Heart left ventricle (tissue), 16 donors: ENCODE measurements at regions not wholly inside any gene's neighbourhood (a gene's known extent, or its start where the extent isn't known, plus 50 kb on each side); places are given as distances from the start of the nearest gene placed in this dataset.

Experiments used
- ATAC-seq, 4 donors: fragments of 200-7000 bp; cut with Tn5 transposase; one replicate each; pipeline ENCODE4 v1.9.1; 2020 to 2022; ENCODE audit warnings: moderate library complexity in 4 of 4, mild to moderate bottlenecking in 3 of 4, moderate number of reproducible peaks in 1 of 4
- DNase-seq, 5 donors: peaks; one replicate each; pipeline ENCODE4 v3.0.0-alpha.2; 2020
- H3K27ac ChIP-seq, 12 donors: fragments of 200-600 bp; sonication (generic) in 4 of 12; one replicate each; pipeline versions ENCODE4 v1.5.0 to v1.8.0; 2016 to 2022; ENCODE audit warnings: mild to moderate bottlenecking in 2 of 12
- H3K27me3 ChIP-seq, 9 donors: fragments of 200-600 bp; sonication (generic) in 2 of 9; one replicate each; pipeline versions ENCODE4 v1.5.1 to v1.8.0; 2016 to 2022; ENCODE audit warnings: mild to moderate bottlenecking in 3 of 9
- H3K36me3 ChIP-seq, 9 donors: fragments of 200-600 bp; sonication (generic) in 2 of 9; one replicate each; pipeline versions ENCODE4 v1.5.0 to v1.8.0; 2018 to 2022; ENCODE audit warnings: mild to moderate bottlenecking in 2 of 9
- H3K4me1 ChIP-seq, 12 donors: fragments of 200-600 bp; sonication (generic) in 4 of 12; one replicate each; pipeline versions ENCODE4 v1.5.0 to v1.8.0; 2016 to 2022; ENCODE audit warnings: mild to moderate bottlenecking in 3 of 12
- H3K4me3 ChIP-seq, 12 donors: fragments of 200-600 bp; sonication (generic) in 4 of 12; one replicate each; pipeline versions ENCODE4 v1.5.0 to v1.8.0; 2017 to 2022; ENCODE audit warnings: mild to moderate bottlenecking in 9 of 12, moderate library complexity in 4 of 12
- H3K9me3 ChIP-seq, 12 donors: fragments of 200-600 bp; sonication (generic) in 4 of 12; one replicate each; pipeline versions ENCODE4 v1.5.0 to v1.8.0; 2016 to 2022; ENCODE audit warnings: mild to moderate bottlenecking in 1 of 12
- CTCF ChIP-seq, 12 donors: fragments of 200-600 bp; sonication (generic) in 4 of 12; IDR thresholded peaks; one replicate each; pipeline versions ENCODE4 v1.5.0 to v1.8.0; 2018 to 2022; ENCODE audit warnings: antibody characterized with exemption in 12 of 12, mild to moderate bottlenecking in 5 of 12
- POLR2A ChIP-seq, 2 donors: fragments of 450-650 bp; IDR thresholded peaks; one replicate each; pipeline ENCODE4 v1.6.1; 2017; ENCODE audit warnings: antibody characterized with exemption in 2 of 2, mild to moderate bottlenecking in 2 of 2, moderate library complexity in 2 of 2
- WGBS, 4 donors: extraction: QIAGEN DNeasy Blood & Tissue Kit in 2 of 4; methylation state at CpG; one replicate each; pipeline versions ENCODE4 v1.1.5 to v1.1.7; 2013 to 2018; 5-methylcytosine and 5-hydroxymethylcytosine counted together
- intact Hi-C, 10 donors: fragments of 100-400 bp; cut with DNase I; formaldehyde crosslinking; loops; one replicate each; pipeline versions ENCODE4 v1.11.1 to v1.14.2; 2022
- donor health status: ischemic (EF 13 %, LVEDD 7.1; RV severe dilation, severe dysfunction).
- donor health status: healthy with polysubstance abuse.
- donor health status: DM: no; HTN: yes; CAD: no.
- donor health status: DM: no; HTN: no; CAD: no.
- donor health status: ischemic (EF 25% LVEDD 6.9; RV normal size, moderate dysfunction).
- donor health status: ischemic (EF 25% LVEDD 5.7; RV mildly dilated, moderate dysfunction).
- donor health status: healthy.
- donor health status: DM: yes; HTN: yes; CAD: no.
- donor health status: ischemic (EF 35%, LVEDD 5.7; RV mildly dilated, moderate dysfunction).
- donor health status: nonischemic (EF 11% LVEDD 7.7; RV severe dilation, severe dysfunction).
- donor health status: DM: yes; HTN: yes; CAD: no.
- donor health status: PGD.
- donor health status: ischemic (EF 29% LVEDD 5.4; RV normal size, mild dysfunction).
- donor health status: nonischemic (EF 23%, LVEDD 6.1; RV moderate dilation, normal function).

- H3K9me3 ChIP-seq, result no peaks in the 10 kb centered on the region
- H3K4me3 ChIP-seq, result no peak overlapping the region
- no peaks in the 10 kb centered on the region for H3K36me3 ChIP-seq
- ATAC-seq (no peak), DNase-seq (no peak)
- H3K27me3 ChIP-seq, result no peaks in the 10 kb centered on the region
- TF ChIP-seq POLR2A (IDR thresholded peaks at IDR 0.05) (no peak), CTCF (IDR thresholded peaks at IDR 0.05) (no peak)
- intact Hi-C loops, result no loop called here
- no peak overlapping the region for H3K27ac ChIP-seq
- H3K4me1 ChIP-seq, result no peaks in the 10 kb centered on the region
Measured at GRCh38 chr3:117195034-117195433, 485.5 kb downstream of the TUSC7 start.

- TF ChIP-seq POLR2A (IDR thresholded peaks at IDR 0.05), result no peak
- no peak for TF ChIP-seq CTCF (IDR thresholded peaks at IDR 0.05)
- Histone ChIP-seq H3K4me3 (no peak overlapping the region), H3K4me1 (no peaks in the 10 kb centered on the region), H3K27ac (no peak overlapping the region), H3K9me3 (no peaks in the 10 kb centered on the region), H3K36me3 (no peaks in the 10 kb centered on the region), H3K27me3 (no peaks in the 10 kb centered on the region)
- intact Hi-C loops, result no loop called here
- ATAC-seq, result no peak
- WGBS, 4 donors, result 56 to 73% (median 64%) methylated on average over 2 of the region's 2 CpGs
- no peak for DNase-seq
Measured at GRCh38 chr3:117200962-117201361, 491.4 kb downstream of the TUSC7 start.

GRCh38 chr3:117201901-117202774 lies 492.6 kb downstream of the TUSC7 start:
- Histone ChIP-seq H3K4me3 (no peak overlapping the region), H3K27ac (no peak overlapping the region), H3K36me3 (no peaks in the 10 kb centered on the region), H3K4me1 (no peaks in the 10 kb centered on the region), H3K27me3 (no peaks in the 10 kb centered on the region), H3K9me3 (no peaks in the 10 kb centered on the region)
- intact Hi-C loops, result no loop called here
- TF ChIP-seq CTCF (IDR thresholded peaks at IDR 0.05) (no peak), POLR2A (IDR thresholded peaks at IDR 0.05) (no peak)
- WGBS, 4 donors, result 77 to 79% (median 78%) methylated on average over 5 of the region's 5 CpGs
- no peak for DNase-seq
- no peak for ATAC-seq

GRCh38 chr3:117217355-117217754 lies 507.8 kb downstream of the TUSC7 start:
- ATAC-seq, result no peak
- intact Hi-C loops, result no loop called here
- H3K4me1 ChIP-seq, result no peaks in the 10 kb centered on the region

More at GRCh38 chr3:117217355-117217754, 507.8 kb downstream of the TUSC7 start:
- Histone ChIP-seq H3K36me3 (no peaks in the 10 kb centered on the region), H3K27me3 (no peaks in the 10 kb centered on the region), H3K4me3 (no peak overlapping the region), H3K9me3 (peaks cover 0 to 9% (median 1%) of the 10 kb centered on the region in 12 donors), H3K27ac (no peak overlapping the region)
- no peak for DNase-seq
- 42 to 52% (median 46%) methylated on average over 3 of the region's 3 CpGs for WGBS, 4 donors
- TF ChIP-seq POLR2A (IDR thresholded peaks at IDR 0.05), result no peak
- no peak for TF ChIP-seq CTCF (IDR thresholded peaks at IDR 0.05)
